SK-MEL-5 (cell line): ENCODE measurements at regions not wholly inside any gene's neighbourhood (a gene's known extent, or its start where the extent isn't known, plus 50 kb on each side); places are given as distances from the start of the nearest gene placed in this dataset.
"Not testable (repeated sequence)": the region's sequence is repeated elsewhere in the genome, so short reads cannot be mapped to it uniquely, and the experiment has no call there.

ENCODE experiments used
- DNase-seq: peaks from one replicate; pipeline ENCODE4 v3.0.0-alpha.2; 2016; ENCODE audit warnings: low read depth, low spot score
- in situ Hi-C: cut with HindIII; loops from 2 replicates; pipeline ENCODE4 v1.10.0; 2016; ENCODE audit warnings: low sequenced_read_pairs, high pct_unique_total_duplicates, low pct_unique_long_range_greater_than_20kb

GRCh38 chr5:119943148-119943547 is 313.8 kb downstream of the FAM170A start:
- DNase-seq = peak; percentile 33
- in situ Hi-C loops = no loop called here

- DNase-seq = no peak
- in situ Hi-C loops = no loop called here
Observed at GRCh38 chr5:119945691-119946090, 316.3 kb downstream of the FAM170A start.

- in situ Hi-C loops = no loop called here
Observed at GRCh38 chr5:119948162-119948561, 318.8 kb downstream of the FAM170A start.

GRCh38 chr5:119949426-119949999 is 320.2 kb downstream of the FAM170A start:
- no peak for DNase-seq
- in situ Hi-C loops = no loop called here

More at GRCh38 chr5:119948162-119948561, 318.8 kb downstream of the FAM170A start:
- no peak for DNase-seq

- DNase-seq = no peak
- in situ Hi-C loops = no loop called here
Observed at GRCh38 chr5:119951330-119951934, 322.1 kb downstream of the FAM170A start.

GRCh38 chr5:119953474-119953873 is 324.1 kb downstream of the FAM170A start:
- in situ Hi-C loops = no loop called here
- DNase-seq = no peak

- DNase-seq = no peak
- in situ Hi-C loops = no loop called here
Observed at GRCh38 chr5:119954106-119954505, 324.7 kb downstream of the FAM170A start.

- in situ Hi-C loops = no loop called here
- DNase-seq = no peak
Observed at GRCh38 chr5:119961993-119962392, 332.6 kb downstream of the FAM170A start.

- DNase-seq = no peak
- in situ Hi-C loops = no loop called here
Observed at GRCh38 chr5:119966028-119966427, 336.7 kb downstream of the FAM170A start.

- in situ Hi-C loops = no loop called here
- DNase-seq = no peak
Observed at GRCh38 chr5:119968690-119969089, 339.3 kb downstream of the FAM170A start.

- in situ Hi-C loops, DNase-seq: not testable (repeated sequence)
Observed at GRCh38 chr5:119987077-119987476, 357.7 kb downstream of the FAM170A start.

- in situ Hi-C loops = no loop called here
- no peak for DNase-seq
Observed at GRCh38 chr5:119991625-119992024, 362.3 kb downstream of the FAM170A start.

GRCh38 chr5:119996128-119996527 is 366.8 kb downstream of the FAM170A start:
- in situ Hi-C loops = no loop called here
- DNase-seq = no peak

- in situ Hi-C loops = no loop called here
- DNase-seq = no peak
Observed at GRCh38 chr5:120007598-120007997, 378.2 kb downstream of the FAM170A start.

- in situ Hi-C loops = no loop called here
- DNase-seq = no peak
Observed at GRCh38 chr5:120012431-120012830, 383.1 kb downstream of the FAM170A start.

GRCh38 chr5:120014535-120014934 is 385.2 kb downstream of the FAM170A start:
- in situ Hi-C loops = no loop called here
- DNase-seq = no peak

- no peak for DNase-seq
- in situ Hi-C loops = no loop called here
Observed at GRCh38 chr5:120016717-120017382, 387.5 kb downstream of the FAM170A start.

- in situ Hi-C loops = no loop called here
- DNase-seq = no peak
Observed at GRCh38 chr5:120017513-120017912, 388.2 kb downstream of the FAM170A start.

- in situ Hi-C loops = no loop called here
Observed at GRCh38 chr5:120035181-120035580, 405.8 kb downstream of the FAM170A start.

More at GRCh38 chr5:120035181-120035580, 405.8 kb downstream of the FAM170A start:
- DNase-seq = no peak
